ENCODE measurements at regions not wholly inside any gene's neighbourhood (a gene's known extent, or its start where the extent isn't known, plus 50 kb on each side); places are given as distances from the start of the nearest gene placed in this dataset.

DNA sequence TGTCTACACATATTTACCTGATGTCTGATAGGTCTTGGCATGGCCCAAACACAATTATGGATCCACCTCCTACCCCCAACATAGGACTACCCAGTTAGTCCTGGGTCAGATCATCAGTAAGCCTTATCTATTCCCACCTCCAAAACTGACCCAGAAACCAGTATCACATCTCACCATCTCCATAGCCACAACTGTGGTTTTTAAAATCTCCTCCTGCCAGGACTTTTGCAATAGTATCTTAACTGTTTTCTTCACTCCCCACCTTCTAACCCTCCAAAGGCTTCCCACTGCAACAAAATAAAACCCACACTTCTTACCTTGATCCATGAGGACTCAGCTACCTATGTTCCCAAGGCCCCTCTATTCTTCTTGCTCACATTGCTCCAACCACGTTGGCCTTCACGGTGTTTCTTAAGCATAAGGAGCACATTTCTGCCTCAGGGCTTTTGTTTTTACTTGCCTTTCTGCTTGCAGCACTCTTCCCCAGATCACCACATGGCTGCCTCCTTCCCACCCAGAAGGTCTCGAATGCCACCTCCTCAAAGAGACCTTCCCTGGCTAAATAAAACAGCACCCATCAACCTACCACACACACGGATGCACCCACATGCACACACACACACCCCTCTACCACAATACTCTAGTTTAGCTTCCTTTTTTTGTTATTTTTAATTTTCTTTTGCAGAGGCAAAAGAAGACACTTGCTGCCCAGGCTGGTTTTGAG is 125.9 kb upstream of the SLC1A4 start:
- TF ChIP-seq, protein P1, sequence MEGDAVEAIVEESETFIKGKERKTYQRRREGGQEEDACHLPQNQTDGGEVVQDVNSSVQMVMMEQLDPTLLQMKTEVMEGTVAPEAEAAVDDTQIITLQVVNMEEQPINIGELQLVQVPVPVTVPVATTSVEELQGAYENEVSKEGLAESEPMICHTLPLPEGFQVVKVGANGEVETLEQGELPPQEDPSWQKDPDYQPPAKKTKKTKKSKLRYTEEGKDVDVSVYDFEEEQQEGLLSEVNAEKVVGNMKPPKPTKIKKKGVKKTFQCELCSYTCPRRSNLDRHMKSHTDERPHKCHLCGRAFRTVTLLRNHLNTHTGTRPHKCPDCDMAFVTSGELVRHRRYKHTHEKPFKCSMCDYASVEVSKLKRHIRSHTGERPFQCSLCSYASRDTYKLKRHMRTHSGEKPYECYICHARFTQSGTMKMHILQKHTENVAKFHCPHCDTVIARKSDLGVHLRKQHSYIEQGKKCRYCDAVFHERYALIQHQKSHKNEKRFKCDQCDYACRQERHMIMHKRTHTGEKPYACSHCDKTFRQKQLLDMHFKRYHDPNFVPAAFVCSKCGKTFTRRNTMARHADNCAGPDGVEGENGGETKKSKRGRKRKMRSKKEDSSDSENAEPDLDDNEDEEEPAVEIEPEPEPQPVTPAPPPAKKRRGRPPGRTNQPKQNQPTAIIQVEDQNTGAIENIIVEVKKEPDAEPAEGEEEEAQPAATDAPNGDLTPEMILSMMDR (IDR thresholded peaks at IDR 0.05): no peak
- Histone ChIP-seq H3K9me3 (no peaks in the 10 kb centered on the region), H3K4me3 (no peak overlapping the region), H3K27me3 (no peaks in the 10 kb centered on the region), H3K36me3 (no peaks in the 10 kb centered on the region), H3K27ac (no peak overlapping the region), H3K4me1 (peaks cover 20% of the 10 kb centered on the region)
- DNase-seq: no peak
- intact Hi-C loops (cut with DNase I): loop anchor here (10.0 kb wide), 1 partner anchor 218 kb away; no protein-coding TSS in a partner anchor
- no peak for ATAC-seq

DNA sequence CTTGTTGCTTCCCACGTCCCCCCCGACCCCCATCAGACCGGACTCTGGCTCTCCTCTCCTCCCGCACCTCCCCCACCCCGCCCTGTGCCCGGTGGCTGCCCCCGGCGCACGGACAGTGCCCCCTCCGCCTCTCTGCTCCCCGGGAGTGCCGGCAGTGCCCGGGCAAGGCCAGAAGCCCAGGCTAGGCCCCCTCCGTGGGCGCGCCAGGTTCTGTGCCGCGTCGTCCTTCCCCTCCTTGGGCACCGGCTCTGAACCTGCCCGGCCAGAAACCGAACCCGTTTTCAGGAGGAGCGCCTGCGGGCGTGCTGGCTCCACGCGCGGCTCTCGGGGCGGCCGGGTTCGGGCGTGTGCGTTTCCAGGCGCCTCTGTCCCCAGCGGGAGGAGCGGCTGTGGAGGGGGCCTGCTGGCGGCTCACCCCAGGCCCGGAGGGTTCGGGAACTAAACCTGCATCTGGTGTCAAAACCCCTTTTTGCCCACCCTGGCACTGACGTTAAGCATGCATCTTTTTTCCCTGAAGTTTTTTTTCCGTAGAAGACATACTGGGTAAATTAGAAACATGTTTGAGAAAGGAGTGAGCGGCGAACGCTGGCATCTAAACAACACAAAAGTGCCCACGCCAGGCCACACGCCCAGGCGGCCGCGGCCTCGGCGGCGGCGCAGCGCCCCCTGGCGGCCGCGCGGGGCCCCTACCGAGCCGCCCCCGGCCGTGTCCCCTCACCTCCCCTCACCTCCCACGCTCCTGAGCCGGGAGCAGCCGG is 123.9 kb upstream of the SLC1A4 start:
- H3K4me3 ChIP-seq: peak overlapping the region; percentile 78
- H3K27me3 ChIP-seq: no peaks in the 10 kb centered on the region
- no peaks in the 10 kb centered on the region for H3K9me3 ChIP-seq
- peak overlapping the region; percentile 91 for H3K27ac ChIP-seq
- no peaks in the 10 kb centered on the region for H3K36me3 ChIP-seq
- DNase-seq: peak; percentile 86
- ATAC-seq: peak; percentile 91
- intact Hi-C loops (cut with DNase I): loop anchor here (5.0 to 10.0 kb wide), 2 partner anchors 220 to 278 kb away; no protein-coding TSS in a partner anchor
- TF ChIP-seq, protein P1 (IDR thresholded peaks at IDR 0.05): peak; percentile 55
- peaks cover 10% of the 10 kb centered on the region for H3K4me1 ChIP-seq

DNA sequence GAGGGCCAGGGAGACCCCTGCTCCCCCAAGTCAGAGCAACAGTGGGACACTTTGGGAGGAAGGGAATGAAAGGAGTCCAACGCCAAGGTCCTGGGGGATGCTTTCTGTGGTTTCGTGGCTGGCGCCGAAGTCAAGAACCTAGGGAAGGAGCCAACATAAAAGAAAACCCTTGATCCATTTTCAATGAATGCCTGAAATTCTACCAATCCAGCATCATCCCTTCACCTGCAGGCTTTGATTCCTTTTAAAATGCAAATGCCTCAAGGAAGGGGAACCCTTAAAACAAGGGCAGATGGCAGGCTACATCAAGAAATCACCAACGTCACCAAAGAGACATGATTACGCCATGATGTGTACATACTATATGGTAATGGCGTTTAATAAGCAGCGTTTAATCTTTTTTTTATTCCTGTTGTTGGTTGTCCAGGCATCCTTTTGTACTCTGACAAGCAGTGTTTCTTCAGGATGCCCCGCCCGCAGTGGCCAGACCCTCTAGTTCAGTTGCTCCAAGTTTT is 123.3 kb upstream of the SLC1A4 start:
- H3K27me3 ChIP-seq: no peaks in the 10 kb centered on the region
- intact Hi-C loops (cut with DNase I): loop anchor here (5.0 to 10.0 kb wide), 2 partner anchors 221 to 279 kb away; no protein-coding TSS in a partner anchor
- H3K4me3 ChIP-seq: no peak overlapping the region
- H3K27ac ChIP-seq: no peak overlapping the region
- DNase-seq (no peak), ATAC-seq (no peak)
- TF ChIP-seq, protein P1 (IDR thresholded peaks at IDR 0.05): peak; percentile 36
- H3K4me1 ChIP-seq: peaks cover 7% of the 10 kb centered on the region
- no peaks in the 10 kb centered on the region for H3K36me3 ChIP-seq
- H3K9me3 ChIP-seq: no peaks in the 10 kb centered on the region

DNA sequence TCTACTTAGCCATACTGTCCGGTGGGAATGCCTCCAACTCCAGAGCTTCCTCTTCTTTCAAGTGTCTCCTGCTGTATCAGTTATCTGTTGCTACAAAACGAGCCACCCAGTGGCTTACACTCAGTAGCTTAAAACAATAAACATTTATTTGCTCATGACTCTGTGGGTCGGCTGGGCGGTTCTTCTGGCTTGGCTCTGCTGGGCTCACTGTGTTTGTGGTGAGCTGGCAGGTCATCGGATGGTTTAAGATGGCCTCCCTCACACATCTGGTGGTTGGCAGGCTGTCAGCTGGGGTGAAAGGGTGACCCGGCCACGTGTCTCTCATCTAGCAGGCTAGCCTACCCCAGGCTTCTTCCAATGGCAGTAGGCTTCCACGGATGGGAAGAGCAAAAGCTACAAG is 122.4 kb upstream of the SLC1A4 start:
- Histone ChIP-seq H3K27ac (no peak overlapping the region), H3K9me3 (no peaks in the 10 kb centered on the region), H3K4me1 (peaks cover 4% of the 10 kb centered on the region), H3K36me3 (no peaks in the 10 kb centered on the region), H3K4me3 (no peak overlapping the region), H3K27me3 (no peaks in the 10 kb centered on the region)
- no peak for DNase-seq
- no peak for ATAC-seq
- intact Hi-C loops (cut with DNase I): loop anchor here (5.0 to 10.0 kb wide), 2 partner anchors 222 to 279 kb away; no protein-coding TSS in a partner anchor
- TF ChIP-seq, protein P1 (IDR thresholded peaks at IDR 0.05): no peak

DNA sequence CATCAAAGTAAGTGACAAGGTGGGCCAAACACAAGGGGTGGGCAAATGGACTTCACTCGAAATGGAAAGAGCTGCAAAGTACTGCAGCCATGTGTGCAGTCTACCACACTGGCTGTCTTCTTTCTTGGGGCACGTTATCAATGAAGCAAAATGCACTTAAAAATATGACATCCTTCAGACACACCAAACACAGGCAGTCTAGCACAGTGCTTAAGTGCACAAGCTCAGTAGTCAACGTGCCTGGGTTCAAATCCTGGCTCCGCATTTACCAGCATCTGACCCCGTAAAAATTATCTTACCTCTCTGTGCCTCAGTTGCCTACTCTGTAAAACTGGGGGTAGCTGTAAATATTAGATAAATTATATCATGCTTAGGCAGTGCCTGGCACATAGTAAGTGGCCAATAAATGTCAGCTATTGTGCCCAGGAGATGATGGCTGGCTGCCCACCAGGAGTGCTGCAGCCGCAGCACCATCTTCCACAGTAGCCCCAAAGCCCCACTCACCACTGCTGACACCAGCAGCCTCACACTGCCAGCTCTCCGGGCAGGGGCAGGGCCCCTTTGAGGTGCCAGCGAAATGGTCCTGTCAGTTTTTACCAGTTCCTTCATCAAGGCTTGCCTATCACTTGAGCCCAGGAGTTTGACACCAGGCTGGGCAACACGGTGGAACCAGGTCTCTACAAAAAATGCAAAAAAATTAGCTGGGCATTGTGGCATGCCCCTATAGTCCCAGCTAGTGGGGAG is 121.8 kb upstream of the SLC1A4 start:
- no peaks in the 10 kb centered on the region for H3K36me3 ChIP-seq
- TF ChIP-seq, protein P1 (IDR thresholded peaks at IDR 0.05): no peak
- no peak overlapping the region for H3K4me3 ChIP-seq
- no peak overlapping the region for H3K27ac ChIP-seq
- intact Hi-C loops (cut with DNase I): loop anchor here (5.0 to 10.0 kb wide), 2 partner anchors 223 to 280 kb away; no protein-coding TSS in a partner anchor
- no peaks in the 10 kb centered on the region for H3K9me3 ChIP-seq
- H3K4me1 ChIP-seq: peaks cover 4% of the 10 kb centered on the region
- DNase-seq (no peak), ATAC-seq (no peak)
- H3K27me3 ChIP-seq: no peaks in the 10 kb centered on the region

Data from upper lobe of right lung (tissue), 1 donor.